ENCODE measurements at regions not wholly inside any gene's neighbourhood (a gene's known extent, or its start where the extent isn't known, plus 50 kb on each side); places are given as distances from the start of the nearest gene placed in this dataset.

DNA sequence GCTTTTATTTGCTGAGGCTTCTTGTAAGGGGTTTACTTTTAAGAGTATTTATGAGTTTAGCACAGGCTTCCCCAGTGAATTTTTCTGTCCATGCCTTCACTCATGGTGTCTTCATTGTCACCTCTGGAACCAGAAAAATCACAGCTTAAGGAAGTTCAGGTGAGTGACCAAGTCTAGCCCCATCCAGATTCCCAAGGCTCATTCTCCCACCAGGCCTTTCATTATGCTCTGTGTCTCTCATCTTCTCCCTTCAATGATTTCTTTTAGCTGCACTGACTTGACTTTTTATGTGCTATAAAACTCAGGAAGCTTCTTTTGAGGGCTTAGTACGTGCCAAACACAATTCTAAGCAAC, 64.9 kb upstream of the NEDD9 start:
- DNase-seq (ENCODE audit: missing footprints) (no peak), ATAC-seq (no peak)
- intact Hi-C loops (cut with DNase I): no loop called here

DNA sequence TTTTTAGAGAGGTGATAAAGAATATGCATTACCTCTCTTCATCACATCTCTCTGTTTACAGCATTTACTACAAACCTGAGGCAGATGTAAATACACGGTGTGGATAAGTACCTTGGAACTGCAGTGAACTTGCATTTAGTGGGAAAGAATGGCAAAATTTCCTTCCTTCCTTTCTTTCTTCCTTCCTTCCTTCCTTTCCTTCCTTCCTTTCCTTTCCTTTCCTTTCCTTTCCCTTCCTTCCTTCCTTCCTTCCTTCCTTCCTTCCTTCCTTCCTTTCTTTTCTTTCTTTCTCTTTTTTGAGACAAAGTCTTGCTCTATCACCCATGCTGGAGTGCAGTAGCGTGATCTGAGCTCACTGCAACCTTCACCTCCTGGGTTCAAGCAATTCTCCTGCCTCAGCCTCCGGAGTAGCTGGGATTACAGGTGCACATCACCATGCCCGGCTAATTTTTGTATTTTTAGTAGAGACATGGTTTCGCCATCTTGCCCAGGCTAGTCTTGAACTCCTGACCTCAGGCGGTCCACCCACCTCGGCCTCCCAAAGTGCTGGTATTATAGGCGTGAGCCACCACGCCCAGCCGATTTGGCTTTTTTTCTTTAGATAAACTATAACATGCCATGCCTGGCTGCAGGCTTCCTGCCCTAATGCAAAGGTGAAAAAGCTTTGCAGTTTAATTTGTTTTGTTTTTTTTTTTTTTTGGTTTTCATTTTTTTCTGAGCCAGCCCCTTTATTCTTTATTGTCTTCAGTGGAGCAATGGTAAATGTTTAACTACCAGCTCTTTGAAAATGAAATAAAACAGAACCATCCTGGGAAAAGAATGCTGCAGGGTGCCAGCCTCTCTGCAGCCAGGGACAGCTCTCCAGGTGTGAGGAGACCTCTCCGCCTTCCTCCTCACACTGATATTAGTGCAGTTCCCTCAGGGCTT, 64.2 kb upstream of the NEDD9 start:
- ATAC-seq (no peak), DNase-seq (ENCODE audit: missing footprints) (no peak)
- intact Hi-C loops (cut with DNase I): no loop called here

DNA sequence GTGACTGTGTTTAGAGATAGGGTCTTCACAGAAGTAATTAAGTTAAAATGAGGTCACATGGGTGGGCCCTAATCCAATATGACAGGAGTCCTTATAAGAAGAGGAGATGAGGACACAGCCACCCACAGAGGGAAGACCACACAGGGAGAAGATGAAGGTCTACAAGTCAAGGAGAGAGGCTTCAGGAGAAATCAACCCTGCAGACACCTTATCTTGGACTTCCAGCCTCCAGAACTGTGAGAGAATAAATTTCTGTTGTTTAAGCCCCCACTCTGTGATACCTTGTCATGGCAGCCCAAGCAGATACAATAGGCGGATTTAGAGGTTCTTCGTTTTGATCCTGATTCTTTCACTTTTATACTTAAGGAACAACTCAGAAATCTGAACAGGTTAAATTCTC, 63.5 kb upstream of the NEDD9 start:
- DNase-seq (ENCODE audit: missing footprints) (no peak), ATAC-seq (no peak)
- intact Hi-C loops (cut with DNase I): no loop called here

DNA sequence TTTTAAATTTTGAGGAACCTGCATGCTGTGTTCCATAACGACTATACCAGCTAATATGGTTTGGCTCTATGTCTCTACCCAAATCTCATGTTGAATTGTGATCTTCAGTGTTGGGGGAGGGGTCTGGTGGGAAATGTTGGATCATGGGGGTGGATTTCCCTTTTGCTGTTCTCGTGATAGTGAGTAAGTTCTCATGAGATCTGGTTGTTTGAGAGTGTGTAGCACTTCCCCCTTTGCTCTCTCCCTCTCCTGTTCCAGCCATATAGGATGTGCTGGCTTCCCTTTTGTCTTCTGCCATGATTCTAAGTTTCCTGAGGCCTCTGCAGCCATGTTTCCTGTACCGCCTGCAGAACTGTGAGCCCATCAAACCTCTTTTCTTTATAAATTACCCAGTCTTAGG, 61.8 kb upstream of the NEDD9 start:
- DNase-seq (ENCODE audit: missing footprints) (no peak), ATAC-seq (no peak)
- intact Hi-C loops (cut with DNase I): no loop called here

DNA sequence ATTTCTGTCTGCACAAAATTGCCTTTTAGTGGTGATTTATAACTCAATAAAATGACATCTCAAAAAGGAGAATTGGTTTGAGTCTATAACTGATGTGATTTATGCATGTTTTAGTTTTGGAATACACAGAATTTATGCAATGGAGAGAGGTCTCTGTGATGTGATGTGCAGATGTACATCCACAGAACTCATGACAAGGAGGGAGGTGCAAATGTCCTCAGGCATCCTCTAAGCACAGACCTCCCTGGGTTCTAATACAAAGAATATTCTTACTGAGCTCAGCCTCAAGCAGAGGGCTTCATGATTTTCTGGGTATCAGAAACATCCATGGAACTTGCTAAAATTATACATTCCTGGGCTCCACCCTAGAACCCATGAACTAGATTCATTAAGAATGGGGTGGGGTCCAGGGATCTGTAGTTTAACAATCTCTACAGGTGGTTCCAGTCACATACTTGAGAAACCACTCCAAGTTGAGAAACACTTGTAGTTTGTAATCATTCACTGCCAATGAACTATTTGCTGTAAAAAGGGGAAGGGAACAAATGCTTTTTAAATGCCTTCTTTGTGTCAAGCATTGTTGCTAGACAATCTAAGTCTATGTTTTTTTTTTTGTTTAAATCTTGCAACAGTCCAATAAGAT, 60.2 kb upstream of the NEDD9 start:
- DNase-seq (ENCODE audit: missing footprints) (no peak), ATAC-seq (no peak)
- intact Hi-C loops (cut with DNase I): no loop called here

DNA sequence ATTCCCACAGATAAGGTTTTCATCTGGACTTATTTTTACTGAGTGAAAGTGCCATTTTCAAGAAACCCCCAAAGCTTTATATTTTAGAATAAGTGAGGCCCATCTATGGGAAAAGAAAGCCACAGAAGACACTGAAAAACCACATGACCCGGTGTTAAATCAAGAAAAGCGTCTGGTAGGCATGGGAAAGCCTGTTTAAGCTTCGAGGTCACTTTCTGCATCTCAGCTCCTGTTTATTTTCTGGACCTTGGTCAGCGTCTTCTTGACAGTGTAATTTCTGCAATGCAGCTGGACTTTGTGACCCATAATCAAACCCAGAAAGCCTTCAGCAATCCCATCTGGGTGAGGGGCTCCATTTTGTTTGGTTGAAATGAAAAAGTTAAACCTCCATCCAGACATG, 59.6 kb upstream of the NEDD9 start:
- intact Hi-C loops (cut with DNase I): no loop called here
- ATAC-seq (no peak), DNase-seq (ENCODE audit: missing footprints) (no peak)

DNA sequence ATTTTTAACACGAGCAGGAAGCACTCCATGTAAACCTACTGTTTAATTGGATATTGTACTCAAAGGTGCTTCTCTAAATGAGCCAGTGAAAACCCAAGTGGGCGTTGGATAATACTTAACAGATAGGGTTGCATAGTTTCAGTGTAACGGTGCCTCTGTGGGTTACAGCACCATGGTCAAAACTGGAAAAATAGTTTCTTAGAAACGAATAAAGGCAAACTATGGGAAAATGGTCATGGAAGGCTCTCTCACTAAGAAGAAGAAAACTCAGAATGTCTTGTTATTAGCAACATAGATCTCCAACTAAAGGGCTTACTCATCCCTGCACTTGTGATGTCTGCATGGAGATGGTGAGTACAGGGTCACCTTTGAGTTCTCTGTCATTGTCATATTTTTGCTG, 59.1 kb upstream of the NEDD9 start:
- no peak for ATAC-seq

DNA sequence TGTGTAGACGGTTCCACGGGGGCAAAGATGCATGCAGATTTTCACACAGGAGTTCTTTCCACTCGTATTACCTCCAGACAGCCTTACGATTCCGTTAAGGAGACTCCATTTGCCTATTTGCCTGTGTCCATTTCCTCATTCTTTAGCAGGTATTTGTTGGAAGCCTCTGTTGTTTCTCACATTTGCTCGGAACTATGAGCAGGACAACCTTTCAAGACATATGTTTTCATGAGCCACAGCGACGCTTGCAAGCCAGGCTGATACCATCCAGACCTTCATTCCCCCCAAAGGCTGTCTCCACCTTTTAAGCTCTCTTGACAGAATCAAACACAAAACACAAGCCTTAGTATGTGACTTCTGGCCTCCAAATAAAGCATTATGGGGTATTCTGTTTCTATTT, 57.6 kb upstream of the NEDD9 start:
- ATAC-seq: no peak
- intact Hi-C loops (cut with DNase I): no loop called here
- DNase-seq (ENCODE audit: missing footprints): no peak

More for the DNA sequence above, 59.1 kb upstream of the NEDD9 start:
- intact Hi-C loops (cut with DNase I): no loop called here
- DNase-seq (ENCODE audit: missing footprints): no peak

DNA sequence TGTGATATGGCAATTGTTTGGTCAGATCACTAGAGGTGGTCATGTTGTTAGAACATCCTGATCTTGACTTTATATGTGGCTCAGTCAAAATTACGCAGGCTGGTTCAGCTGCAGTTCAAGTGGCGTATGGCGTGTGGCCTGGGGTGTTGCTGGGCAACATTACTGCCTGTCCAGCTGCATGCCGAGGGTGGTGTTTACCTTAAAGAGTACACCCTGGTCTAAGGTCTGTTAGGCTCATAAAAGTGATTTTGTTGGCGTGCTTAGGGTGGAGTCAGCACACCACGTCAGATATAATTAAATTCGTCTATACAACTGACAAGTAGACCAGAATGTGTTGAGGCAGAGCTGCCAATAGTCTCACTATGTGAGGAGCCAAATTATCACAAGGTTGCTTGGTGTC, 55.6 kb upstream of the NEDD9 start:
- ATAC-seq (no peak), DNase-seq (ENCODE audit: missing footprints) (no peak)
- intact Hi-C loops (cut with DNase I): no loop called here

DNA sequence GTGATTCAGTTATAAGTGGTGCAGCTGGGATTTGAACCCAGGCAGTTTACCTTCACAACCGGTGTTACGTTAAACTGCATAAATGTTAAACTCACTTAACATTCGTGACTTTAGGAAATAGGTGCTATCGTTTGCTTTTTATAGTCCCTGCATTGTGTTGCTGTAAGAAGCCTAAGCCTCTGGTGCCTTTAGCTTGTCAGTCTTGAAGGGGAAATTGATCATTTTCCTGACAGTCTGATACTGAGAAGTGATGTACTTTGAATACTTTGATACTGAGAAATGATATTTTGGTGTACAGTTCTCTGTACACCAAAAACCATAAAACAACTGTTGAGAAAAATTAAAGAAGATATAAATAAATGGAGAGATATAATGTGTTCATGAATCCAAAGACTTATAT, 52.5 kb upstream of the NEDD9 start:
- ATAC-seq (no peak), DNase-seq (ENCODE audit: missing footprints) (no peak)
- intact Hi-C loops (cut with DNase I): no loop called here

DNA sequence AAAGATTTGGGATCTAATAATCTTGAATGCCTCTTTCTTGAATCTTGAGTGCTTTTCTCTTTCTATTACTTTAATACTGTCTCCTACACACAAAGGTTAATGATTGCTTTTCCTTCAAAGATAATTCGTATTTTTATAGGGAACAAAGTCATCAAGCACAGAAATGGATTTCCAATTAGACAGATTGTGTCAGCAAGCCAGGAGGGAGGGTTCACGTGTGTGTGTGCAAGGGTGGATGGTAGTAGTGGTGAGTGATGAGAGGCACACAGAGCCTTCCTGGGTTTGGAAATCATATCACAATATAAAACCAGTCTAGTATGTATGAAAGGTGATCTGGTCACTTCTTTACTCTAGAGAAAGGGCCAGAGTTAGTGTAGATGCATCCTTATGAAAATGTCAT, 51.2 kb upstream of the NEDD9 start:
- DNase-seq (ENCODE audit: missing footprints): no peak
- ATAC-seq: no peak
- intact Hi-C loops (cut with DNase I): no loop called here

DNA sequence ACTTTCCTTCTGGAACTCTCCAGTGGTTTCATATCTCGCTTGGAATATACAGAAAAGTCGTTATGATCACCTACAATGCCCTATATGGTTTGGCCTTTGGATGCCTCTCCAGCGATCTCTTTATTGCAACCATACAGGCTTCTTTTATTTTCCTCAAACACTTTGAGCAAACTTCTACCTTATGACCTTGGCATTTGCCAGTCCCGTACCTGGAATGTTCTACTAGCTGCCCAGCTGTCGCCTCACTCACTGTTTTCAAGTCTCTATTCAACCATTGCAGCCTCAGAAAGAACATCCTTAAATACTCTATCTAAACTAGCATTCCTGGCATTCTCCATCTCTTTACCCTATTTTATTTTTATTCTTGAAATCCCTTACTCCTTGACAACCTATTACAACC, 50.4 kb upstream of the NEDD9 start:
- intact Hi-C loops (cut with DNase I): no loop called here
- no peak for ATAC-seq
- no peak for DNase-seq (ENCODE audit: missing footprints)
